ENCODE measurements at regions not wholly inside any gene's neighbourhood (a gene's known extent, or its start where the extent isn't known, plus 50 kb on each side); places are given as distances from the start of the nearest gene placed in this dataset.

DNA sequence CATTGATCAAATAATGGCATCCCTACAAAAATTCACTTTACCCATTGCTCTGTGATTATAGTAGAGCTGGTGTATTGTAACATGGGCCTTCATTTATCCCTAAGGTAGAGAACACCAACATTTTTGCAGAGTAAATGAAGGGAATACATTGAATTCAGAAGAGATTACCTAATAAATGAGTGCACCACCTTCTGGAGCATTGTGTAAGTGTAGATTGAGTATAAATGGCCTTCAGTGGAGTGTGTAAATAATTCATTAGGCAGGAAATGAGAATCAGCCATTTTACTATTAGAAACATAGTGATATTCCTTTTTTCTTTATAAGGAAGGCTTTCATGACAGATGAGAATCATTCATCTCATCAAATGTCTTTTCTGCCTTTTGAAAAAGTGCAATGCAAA, 155.8 kb downstream of the FAM47B start:
- TF ChIP-seq, protein P1, sequence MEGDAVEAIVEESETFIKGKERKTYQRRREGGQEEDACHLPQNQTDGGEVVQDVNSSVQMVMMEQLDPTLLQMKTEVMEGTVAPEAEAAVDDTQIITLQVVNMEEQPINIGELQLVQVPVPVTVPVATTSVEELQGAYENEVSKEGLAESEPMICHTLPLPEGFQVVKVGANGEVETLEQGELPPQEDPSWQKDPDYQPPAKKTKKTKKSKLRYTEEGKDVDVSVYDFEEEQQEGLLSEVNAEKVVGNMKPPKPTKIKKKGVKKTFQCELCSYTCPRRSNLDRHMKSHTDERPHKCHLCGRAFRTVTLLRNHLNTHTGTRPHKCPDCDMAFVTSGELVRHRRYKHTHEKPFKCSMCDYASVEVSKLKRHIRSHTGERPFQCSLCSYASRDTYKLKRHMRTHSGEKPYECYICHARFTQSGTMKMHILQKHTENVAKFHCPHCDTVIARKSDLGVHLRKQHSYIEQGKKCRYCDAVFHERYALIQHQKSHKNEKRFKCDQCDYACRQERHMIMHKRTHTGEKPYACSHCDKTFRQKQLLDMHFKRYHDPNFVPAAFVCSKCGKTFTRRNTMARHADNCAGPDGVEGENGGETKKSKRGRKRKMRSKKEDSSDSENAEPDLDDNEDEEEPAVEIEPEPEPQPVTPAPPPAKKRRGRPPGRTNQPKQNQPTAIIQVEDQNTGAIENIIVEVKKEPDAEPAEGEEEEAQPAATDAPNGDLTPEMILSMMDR (IDR thresholded peaks at IDR 0.05): no peak
- TF ChIP-seq, protein P2, sequence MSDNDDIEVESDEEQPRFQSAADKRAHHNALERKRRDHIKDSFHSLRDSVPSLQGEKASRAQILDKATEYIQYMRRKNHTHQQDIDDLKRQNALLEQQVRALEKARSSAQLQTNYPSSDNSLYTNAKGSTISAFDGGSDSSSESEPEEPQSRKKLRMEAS (CRISPR knock-in tag; IDR thresholded peaks at IDR 0.05): no peak
- TF ChIP-seq KAT7 (CRISPR knock-in tag; IDR thresholded peaks at IDR 0.05; ENCODE audit: borderline replicate concordance): no peak
- no peak for TF ChIP-seq ZNF671 (CRISPR knock-in tag; IDR thresholded peaks at IDR 0.05)
- TF ChIP-seq, protein P3, sequence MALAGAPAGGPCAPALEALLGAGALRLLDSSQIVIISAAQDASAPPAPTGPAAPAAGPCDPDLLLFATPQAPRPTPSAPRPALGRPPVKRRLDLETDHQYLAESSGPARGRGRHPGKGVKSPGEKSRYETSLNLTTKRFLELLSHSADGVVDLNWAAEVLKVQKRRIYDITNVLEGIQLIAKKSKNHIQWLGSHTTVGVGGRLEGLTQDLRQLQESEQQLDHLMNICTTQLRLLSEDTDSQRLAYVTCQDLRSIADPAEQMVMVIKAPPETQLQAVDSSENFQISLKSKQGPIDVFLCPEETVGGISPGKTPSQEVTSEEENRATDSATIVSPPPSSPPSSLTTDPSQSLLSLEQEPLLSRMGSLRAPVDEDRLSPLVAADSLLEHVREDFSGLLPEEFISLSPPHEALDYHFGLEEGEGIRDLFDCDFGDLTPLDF (CRISPR knock-in tag; IDR thresholded peaks at IDR 0.05): no peak
- TF ChIP-seq RORB (CRISPR knock-in tag; IDR thresholded peaks at IDR 0.05): no peak
- no peak for TF ChIP-seq ZNF263 (CRISPR knock-in tag; IDR thresholded peaks at IDR 0.05; ENCODE audit: low read depth)
- no peak for TF ChIP-seq JUN (CRISPR knock-in tag; IDR thresholded peaks at IDR 0.05)
- TF ChIP-seq, protein P4, sequence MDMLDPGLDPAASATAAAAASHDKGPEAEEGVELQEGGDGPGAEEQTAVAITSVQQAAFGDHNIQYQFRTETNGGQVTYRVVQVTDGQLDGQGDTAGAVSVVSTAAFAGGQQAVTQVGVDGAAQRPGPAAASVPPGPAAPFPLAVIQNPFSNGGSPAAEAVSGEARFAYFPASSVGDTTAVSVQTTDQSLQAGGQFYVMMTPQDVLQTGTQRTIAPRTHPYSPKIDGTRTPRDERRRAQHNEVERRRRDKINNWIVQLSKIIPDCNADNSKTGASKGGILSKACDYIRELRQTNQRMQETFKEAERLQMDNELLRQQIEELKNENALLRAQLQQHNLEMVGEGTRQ (CRISPR knock-in tag; IDR thresholded peaks at IDR 0.05): no peak
- TF ChIP-seq ZNF317 (CRISPR knock-in tag; IDR thresholded peaks at IDR 0.05; ENCODE audit: borderline replicate concordance, low read depth): no peak
- no peak for TF ChIP-seq TEAD4 (CRISPR knock-in tag; IDR thresholded peaks at IDR 0.05)
- no peak for TF ChIP-seq NFYB (CRISPR knock-in tag; conservative IDR thresholded peaks at IDR 0.05; ENCODE audit: low read depth)
- no peak for TF ChIP-seq FOXP1 (CRISPR knock-in tag; IDR thresholded peaks at IDR 0.05; ENCODE audit: borderline replicate concordance)
- TF ChIP-seq, protein P5, sequence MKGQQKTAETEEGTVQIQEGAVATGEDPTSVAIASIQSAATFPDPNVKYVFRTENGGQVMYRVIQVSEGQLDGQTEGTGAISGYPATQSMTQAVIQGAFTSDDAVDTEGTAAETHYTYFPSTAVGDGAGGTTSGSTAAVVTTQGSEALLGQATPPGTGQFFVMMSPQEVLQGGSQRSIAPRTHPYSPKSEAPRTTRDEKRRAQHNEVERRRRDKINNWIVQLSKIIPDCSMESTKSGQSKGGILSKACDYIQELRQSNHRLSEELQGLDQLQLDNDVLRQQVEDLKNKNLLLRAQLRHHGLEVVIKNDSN (CRISPR knock-in tag; IDR thresholded peaks at IDR 0.05): no peak
